ENCODE measurements at regions not wholly inside any gene's neighbourhood (a gene's known extent, or its start where the extent isn't known, plus 50 kb on each side); places are given as distances from the start of the nearest gene placed in this dataset.

DNA sequence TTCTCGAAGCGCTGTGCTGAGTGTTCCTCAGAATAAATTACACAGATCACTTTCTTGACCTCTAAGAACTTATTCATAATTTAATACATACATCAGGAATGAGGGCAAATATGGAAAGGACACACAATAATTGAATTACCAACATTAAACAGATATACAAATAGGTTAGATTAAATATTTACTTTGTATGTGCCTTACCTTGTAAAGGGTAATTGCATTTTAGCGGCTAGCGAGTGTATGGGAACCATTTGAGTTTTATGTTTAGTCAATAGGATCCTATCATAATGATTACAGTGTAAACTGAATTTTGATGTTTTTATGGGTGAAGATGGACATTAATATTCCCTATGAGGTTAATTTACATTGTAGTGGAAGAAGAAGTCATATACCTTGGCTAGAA is 1187.1 kb upstream of the WWC1 start:
- TF ChIP-seq, protein P1, sequence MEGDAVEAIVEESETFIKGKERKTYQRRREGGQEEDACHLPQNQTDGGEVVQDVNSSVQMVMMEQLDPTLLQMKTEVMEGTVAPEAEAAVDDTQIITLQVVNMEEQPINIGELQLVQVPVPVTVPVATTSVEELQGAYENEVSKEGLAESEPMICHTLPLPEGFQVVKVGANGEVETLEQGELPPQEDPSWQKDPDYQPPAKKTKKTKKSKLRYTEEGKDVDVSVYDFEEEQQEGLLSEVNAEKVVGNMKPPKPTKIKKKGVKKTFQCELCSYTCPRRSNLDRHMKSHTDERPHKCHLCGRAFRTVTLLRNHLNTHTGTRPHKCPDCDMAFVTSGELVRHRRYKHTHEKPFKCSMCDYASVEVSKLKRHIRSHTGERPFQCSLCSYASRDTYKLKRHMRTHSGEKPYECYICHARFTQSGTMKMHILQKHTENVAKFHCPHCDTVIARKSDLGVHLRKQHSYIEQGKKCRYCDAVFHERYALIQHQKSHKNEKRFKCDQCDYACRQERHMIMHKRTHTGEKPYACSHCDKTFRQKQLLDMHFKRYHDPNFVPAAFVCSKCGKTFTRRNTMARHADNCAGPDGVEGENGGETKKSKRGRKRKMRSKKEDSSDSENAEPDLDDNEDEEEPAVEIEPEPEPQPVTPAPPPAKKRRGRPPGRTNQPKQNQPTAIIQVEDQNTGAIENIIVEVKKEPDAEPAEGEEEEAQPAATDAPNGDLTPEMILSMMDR (conservative IDR thresholded peaks at IDR 0.05; ENCODE audit: low read length): no peak
- TF ChIP-seq EZH2phosphoT487 (IDR thresholded peaks at IDR 0.05; ENCODE audit: borderline replicate concordance, low read depth, low read length): no peak
